ENCODE measurements at regions not wholly inside any gene's neighbourhood (a gene's known extent, or its start where the extent isn't known, plus 50 kb on each side); places are given as distances from the start of the nearest gene placed in this dataset.

GRCh38 chr1:244937099-244937498 lies 72.8 kb upstream of the HNRNPU start:
- no peak for TF ChIP-seq CTCF (IDR thresholded peaks at IDR 0.05; ENCODE audit: extremely low read depth, insufficient read depth, missing control alignments)
- DNase-seq (ENCODE audit: low spot score), result no peak
- in situ Hi-C loops (cut with MboI; ENCODE audit: low pct_unique_long_range_greater_than_20kb, low sequenced_read_pairs, unreplicated experiment), result no loop called here

DNA sequence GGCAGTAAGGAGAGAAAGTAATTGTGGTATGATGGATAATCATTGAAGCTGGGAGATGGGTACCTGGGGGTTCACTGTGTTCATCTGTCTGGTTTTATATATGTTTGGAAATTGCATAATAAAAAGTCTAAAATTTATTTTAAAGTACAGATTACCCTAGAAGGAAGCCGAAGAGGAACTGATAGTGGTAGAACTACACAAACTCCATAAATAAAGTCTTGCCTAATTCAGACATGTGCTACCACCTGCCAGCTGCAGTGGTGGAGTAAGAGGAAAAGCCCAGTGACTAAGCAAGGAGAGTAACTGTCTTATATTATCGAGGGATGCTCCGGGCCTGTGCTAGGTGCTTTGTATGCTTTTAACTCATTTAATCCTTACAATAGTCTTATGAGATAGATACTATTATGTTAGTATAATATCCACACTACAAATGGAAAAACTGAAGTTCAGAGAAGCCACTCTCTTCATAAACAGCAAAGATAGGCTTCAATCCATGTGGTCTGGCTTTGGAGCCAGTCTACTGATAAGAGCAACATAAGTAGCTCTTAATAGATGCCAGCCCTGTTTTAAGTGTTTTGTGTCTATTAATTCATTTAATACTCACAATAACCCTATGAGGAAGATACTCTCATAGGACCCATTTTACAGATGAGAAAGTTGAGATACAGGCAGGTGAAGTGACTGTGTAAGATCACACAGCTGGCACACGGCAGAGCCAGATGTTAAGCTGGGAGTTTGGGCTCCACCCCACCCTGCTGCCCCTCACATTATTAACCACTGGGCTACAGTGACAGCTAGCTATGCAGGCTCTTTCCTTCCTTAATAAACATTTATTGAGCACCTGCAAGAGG lies 56.8 kb upstream of the HNRNPU start:
- no peak for TF ChIP-seq CTCF (IDR thresholded peaks at IDR 0.05; ENCODE audit: extremely low read depth, insufficient read depth, missing control alignments)
- peak; percentile 57 for DNase-seq (ENCODE audit: low spot score)
- in situ Hi-C loops (cut with MboI; ENCODE audit: low pct_unique_long_range_greater_than_20kb, low sequenced_read_pairs, unreplicated experiment), result no loop called here

DNA sequence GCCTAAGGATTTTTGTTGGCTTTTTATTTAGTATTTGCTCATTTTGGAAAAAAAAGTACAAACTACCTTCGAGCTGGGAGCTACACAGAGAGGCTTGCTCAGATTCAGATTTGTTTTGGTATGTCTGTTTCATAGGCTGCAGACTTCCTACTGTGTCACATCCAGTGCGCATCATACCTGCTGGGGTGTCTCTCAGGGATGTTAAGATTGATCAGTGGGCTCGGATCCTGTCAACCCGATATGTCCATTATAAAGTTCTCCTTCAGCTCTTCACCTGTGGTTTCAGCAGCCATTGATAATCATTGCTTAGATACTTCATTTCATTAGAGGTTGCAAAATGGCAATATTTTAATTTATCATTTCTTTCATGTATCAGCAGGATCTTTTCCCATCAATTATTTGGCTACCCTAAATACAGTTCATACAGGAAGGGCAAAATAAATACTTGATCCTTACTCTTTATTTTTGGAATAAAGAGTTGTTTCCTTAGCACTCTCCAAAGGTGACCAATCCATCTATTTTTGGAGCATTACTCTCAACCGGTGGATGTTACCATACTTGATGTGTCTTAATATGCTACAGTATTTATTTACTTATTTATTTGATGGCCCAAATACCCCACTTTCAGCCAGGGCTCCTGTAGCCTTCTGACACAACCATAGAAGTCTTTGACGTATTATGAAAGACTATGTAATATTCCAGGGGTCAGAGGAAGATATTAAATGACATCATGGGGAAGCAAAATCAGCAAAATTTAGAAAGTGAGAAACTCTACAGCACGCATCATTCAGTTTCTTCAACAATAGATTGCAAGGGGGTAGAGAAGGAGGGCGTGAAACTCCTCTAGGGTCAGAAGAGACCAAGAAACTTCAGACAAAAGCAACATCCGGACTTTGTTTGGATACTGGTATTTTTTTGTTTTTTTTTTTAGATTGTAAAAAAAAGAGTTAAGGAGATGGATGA lies 55.3 kb upstream of the HNRNPU start:
- DNase-seq (ENCODE audit: low spot score), result peak; percentile 65
- in situ Hi-C loops (cut with MboI; ENCODE audit: low pct_unique_long_range_greater_than_20kb, low sequenced_read_pairs, unreplicated experiment), result no loop called here
- no peak for TF ChIP-seq CTCF (IDR thresholded peaks at IDR 0.05; ENCODE audit: extremely low read depth, insufficient read depth, missing control alignments)

GRCh38 chr1:244918421-244919319 lies 54.3 kb upstream of the HNRNPU start:
- DNase-seq (ENCODE audit: low spot score), result peak; percentile 77
- TF ChIP-seq CTCF (IDR thresholded peaks at IDR 0.05; ENCODE audit: extremely low read depth, insufficient read depth, missing control alignments), result peak; percentile 29

GRCh38 chr1:244917073-244917670 lies 52.8 kb upstream of the HNRNPU start:
- in situ Hi-C loops (cut with MboI; ENCODE audit: low pct_unique_long_range_greater_than_20kb, low sequenced_read_pairs, unreplicated experiment), result no loop called here
- no peak for DNase-seq (ENCODE audit: low spot score)
- TF ChIP-seq CTCF (IDR thresholded peaks at IDR 0.05; ENCODE audit: extremely low read depth, insufficient read depth, missing control alignments), result no peak

More at GRCh38 chr1:244918421-244919319, 54.3 kb upstream of the HNRNPU start:
- in situ Hi-C loops (cut with MboI; ENCODE audit: low pct_unique_long_range_greater_than_20kb, low sequenced_read_pairs, unreplicated experiment), result no loop called here

Data from GM13977 (cell line).